DOHH2 (cell line): ENCODE measurements at regions not wholly inside any gene's neighbourhood (a gene's known extent, or its start where the extent isn't known, plus 50 kb on each side); places are given as distances from the start of the nearest gene placed in this dataset.

ENCODE experiments used
- EZH2phosphoT487 ChIP-seq: fragments of 200-600 bp; sonication (generic); IDR thresholded peaks from 2 replicates; pipeline ENCODE4 v1.6.1; 2017; ENCODE audit warnings: borderline replicate concordance, mild to moderate bottlenecking, antibody characterized with exemption, low read length, moderate library complexity, mixed read lengths
- TF ChIP-seq, protein P1 (sequence below): fragments of 200-600 bp; sonication (generic); IDR thresholded peaks from one replicate; pipeline ENCODE4 v1.5.1; 2014; ENCODE audit warnings: antibody characterized with exemption, mild to moderate bottlenecking, low read depth, low read length; ENCODE audit not compliant: poor library complexity, severe bottlenecking

DNA sequence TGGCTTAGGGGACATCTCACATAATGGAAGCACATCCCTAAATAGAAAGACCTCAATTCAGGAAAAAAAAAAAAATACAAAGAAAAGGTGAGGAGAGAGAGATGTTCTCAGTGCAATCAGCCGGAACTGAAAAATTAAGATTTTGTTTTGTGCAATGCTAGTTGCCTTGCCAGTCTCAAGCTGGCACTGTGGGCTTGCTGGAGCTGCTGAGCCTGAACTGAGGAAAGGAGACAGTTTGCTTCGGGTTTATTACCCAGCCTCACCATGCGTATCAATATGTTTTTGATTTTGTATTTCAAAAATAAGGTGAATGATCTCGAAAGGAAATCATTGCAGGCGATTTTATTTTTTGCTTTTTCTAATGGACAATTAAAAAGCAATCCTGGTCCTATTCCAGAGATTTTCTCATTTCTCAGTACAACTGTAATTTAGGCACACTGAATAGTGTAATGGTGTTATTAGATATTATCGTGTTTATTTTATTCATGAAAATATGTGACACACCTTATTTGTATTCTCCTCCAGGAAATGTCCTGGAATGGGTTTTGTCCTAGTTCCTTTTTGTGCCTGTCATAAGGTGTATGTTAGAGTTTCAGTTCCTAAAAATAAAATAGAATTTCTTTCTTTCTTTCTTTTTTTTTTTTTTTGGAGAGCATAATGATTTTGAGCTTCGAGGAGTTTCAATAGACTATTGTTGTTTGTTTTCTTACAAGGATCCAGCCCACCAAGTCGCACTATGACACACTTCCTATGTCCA lies 72.8 kb upstream of the ZEB2 start:
- TF ChIP-seq, protein P1, sequence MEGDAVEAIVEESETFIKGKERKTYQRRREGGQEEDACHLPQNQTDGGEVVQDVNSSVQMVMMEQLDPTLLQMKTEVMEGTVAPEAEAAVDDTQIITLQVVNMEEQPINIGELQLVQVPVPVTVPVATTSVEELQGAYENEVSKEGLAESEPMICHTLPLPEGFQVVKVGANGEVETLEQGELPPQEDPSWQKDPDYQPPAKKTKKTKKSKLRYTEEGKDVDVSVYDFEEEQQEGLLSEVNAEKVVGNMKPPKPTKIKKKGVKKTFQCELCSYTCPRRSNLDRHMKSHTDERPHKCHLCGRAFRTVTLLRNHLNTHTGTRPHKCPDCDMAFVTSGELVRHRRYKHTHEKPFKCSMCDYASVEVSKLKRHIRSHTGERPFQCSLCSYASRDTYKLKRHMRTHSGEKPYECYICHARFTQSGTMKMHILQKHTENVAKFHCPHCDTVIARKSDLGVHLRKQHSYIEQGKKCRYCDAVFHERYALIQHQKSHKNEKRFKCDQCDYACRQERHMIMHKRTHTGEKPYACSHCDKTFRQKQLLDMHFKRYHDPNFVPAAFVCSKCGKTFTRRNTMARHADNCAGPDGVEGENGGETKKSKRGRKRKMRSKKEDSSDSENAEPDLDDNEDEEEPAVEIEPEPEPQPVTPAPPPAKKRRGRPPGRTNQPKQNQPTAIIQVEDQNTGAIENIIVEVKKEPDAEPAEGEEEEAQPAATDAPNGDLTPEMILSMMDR, result no peak
- no peak for TF ChIP-seq EZH2phosphoT487
